ENCODE measurements at regions not wholly inside any gene's neighbourhood (a gene's known extent, or its start where the extent isn't known, plus 50 kb on each side); places are given as distances from the start of the nearest gene placed in this dataset.

GRCh38 chr6:126504792-126505191 is 164.9 kb downstream of the CENPW start (continued):
- TF ChIP-seq BCL11B (tag by site-specific recombination; IDR thresholded peaks at IDR 0.05; ENCODE audit: low read depth) = no peak

DNA sequence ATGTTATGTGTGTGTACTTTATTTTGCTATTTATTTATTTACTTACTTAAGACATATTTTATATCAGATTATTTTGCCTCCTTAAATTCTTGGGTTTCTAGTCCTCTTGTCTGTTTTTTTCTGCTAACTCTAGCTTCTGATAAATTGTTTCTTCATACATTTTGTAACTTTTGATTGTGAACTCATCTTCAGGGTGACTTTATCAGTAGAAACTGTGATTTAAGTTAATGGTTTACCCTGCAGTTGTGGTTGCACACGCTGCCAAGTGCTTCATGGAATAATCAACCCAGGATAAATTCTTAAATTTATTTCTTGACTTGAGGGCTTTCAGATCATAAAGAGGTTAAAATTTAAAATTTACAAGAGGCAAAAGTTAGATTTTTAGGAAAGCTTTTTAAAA is 173.3 kb downstream of the CENPW start:
- TF ChIP-seq BCL6B (tag by site-specific recombination; IDR thresholded peaks at IDR 0.05) (no peak), ZNF132 (tag by site-specific recombination; IDR thresholded peaks at IDR 0.05; ENCODE audit: borderline replicate concordance) (no peak), MEIS1 (CRISPR knock-in tag; IDR thresholded peaks at IDR 0.05; ENCODE audit: borderline replicate concordance) (no peak), GLIS2 (tag by site-specific recombination; IDR thresholded peaks at IDR 0.05) (no peak), ZNF18 (tag by site-specific recombination; IDR thresholded peaks at IDR 0.05) (no peak), ZNF184 (tag by site-specific recombination; IDR thresholded peaks at IDR 0.05) (no peak), ZNF843 (tag by site-specific recombination; IDR thresholded peaks at IDR 0.05) (no peak), KLF17 (tag by site-specific recombination; IDR thresholded peaks at IDR 0.05) (no peak), ZNF2 (tag by site-specific recombination; IDR thresholded peaks at IDR 0.05) (no peak), ZNF426 (tag by site-specific recombination; IDR thresholded peaks at IDR 0.05) (no peak), ZNF10 (tag by site-specific recombination; IDR thresholded peaks at IDR 0.05) (no peak), ZBTB8A (tag by site-specific recombination; IDR thresholded peaks at IDR 0.05) (no peak), ZNF394 (tag by site-specific recombination; IDR thresholded peaks at IDR 0.05; ENCODE audit: borderline replicate concordance) (no peak), ATF2 (tag by site-specific recombination; IDR thresholded peaks at IDR 0.05; ENCODE audit: low read depth) (no peak), ZNF140 (tag by site-specific recombination; IDR thresholded peaks at IDR 0.05) (no peak)
- TF ChIP-seq, protein P1, sequence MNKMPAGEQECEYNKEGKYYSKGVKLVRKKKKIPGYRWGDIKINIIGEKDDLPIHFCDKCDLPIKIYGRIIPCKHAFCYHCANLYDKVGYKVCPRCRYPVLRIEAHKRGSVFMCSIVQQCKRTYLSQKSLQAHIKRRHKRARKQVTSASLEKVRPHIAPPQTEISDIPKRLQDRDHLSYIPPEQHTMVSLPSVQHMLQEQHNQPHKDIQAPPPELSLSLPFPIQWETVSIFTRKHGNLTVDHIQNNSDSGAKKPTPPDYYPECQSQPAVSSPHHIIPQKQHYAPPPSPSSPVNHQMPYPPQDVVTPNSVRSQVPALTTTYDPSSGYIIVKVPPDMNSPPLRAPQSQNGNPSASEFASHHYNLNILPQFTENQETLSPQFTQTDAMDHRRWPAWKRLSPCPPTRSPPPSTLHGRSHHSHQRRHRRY (tag by site-specific recombination; IDR thresholded peaks at IDR 0.05) = no peak
- Histone ChIP-seq H3K36me3 (ENCODE audit: control insufficient read depth in 2 of 2, insufficient read depth in 1 of 2, low read length in 2 of 2) (no peaks in the 10 kb centered on the region), H3K4me1 (ENCODE audit: control insufficient read depth, insufficient read depth, low read length) (no peaks in the 10 kb centered on the region), H3K9me3 (ENCODE audit: control insufficient read depth, insufficient read depth, low read depth, low read length) (no peaks in the 10 kb centered on the region), H3K4me3 (ENCODE audit: low read depth, low read length) (no peak overlapping the region), H3K27ac (ENCODE audit: extremely low read depth, low read depth, low read length) (no peak overlapping the region)
- CTCF ChIA-PET = no interaction called here
- POLR2A ChIA-PET = no interaction called here

GRCh38 chr6:126516411-126516810 is 176.5 kb downstream of the CENPW start:
- no peaks in the 10 kb centered on the region for H3K36me3 ChIP-seq (ENCODE audit: control insufficient read depth in 2 of 2, insufficient read depth in 1 of 2, low read length in 2 of 2)
- POLR2A ChIA-PET = no interaction called here
- H3K4me3 ChIP-seq (ENCODE audit: low read depth, low read length) = no peak overlapping the region
- H3K4me1 ChIP-seq (ENCODE audit: control insufficient read depth, insufficient read depth, low read length) = no peaks in the 10 kb centered on the region
- CTCF ChIA-PET = no interaction called here
- no peak overlapping the region for H3K27ac ChIP-seq (ENCODE audit: extremely low read depth, low read depth, low read length)
- no peaks in the 10 kb centered on the region for H3K9me3 ChIP-seq (ENCODE audit: control insufficient read depth, insufficient read depth, low read depth, low read length)
- TF ChIP-seq ZNF398 (tag by site-specific recombination; IDR thresholded peaks at IDR 0.05) (no peak), ZNF501 (tag by site-specific recombination; IDR thresholded peaks at IDR 0.05) (no peak), GLI2 (tag by site-specific recombination; IDR thresholded peaks at IDR 0.05; ENCODE audit: borderline replicate concordance, low read depth) (no peak), ZNF350 (tag by site-specific recombination; IDR thresholded peaks at IDR 0.05) (no peak), ZNF549 (tag by site-specific recombination; IDR thresholded peaks at IDR 0.05) (no peak), FEZF1 (tag by site-specific recombination; IDR thresholded peaks at IDR 0.05) (no peak), ZNF473 (tag by site-specific recombination; IDR thresholded peaks at IDR 0.05) (no peak)
- TF ChIP-seq, protein P2, sequence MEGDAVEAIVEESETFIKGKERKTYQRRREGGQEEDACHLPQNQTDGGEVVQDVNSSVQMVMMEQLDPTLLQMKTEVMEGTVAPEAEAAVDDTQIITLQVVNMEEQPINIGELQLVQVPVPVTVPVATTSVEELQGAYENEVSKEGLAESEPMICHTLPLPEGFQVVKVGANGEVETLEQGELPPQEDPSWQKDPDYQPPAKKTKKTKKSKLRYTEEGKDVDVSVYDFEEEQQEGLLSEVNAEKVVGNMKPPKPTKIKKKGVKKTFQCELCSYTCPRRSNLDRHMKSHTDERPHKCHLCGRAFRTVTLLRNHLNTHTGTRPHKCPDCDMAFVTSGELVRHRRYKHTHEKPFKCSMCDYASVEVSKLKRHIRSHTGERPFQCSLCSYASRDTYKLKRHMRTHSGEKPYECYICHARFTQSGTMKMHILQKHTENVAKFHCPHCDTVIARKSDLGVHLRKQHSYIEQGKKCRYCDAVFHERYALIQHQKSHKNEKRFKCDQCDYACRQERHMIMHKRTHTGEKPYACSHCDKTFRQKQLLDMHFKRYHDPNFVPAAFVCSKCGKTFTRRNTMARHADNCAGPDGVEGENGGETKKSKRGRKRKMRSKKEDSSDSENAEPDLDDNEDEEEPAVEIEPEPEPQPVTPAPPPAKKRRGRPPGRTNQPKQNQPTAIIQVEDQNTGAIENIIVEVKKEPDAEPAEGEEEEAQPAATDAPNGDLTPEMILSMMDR (tag by site-specific recombination; IDR thresholded peaks at IDR 0.05) = no peak

All from HEK293 (cell line).